ENCODE measurements at regions not wholly inside any gene's neighbourhood (a gene's known extent, or its start where the extent isn't known, plus 50 kb on each side); places are given as distances from the start of the nearest gene placed in this dataset.
"Not testable (repeated sequence)": the region's sequence is repeated elsewhere in the genome, so short reads cannot be mapped to it uniquely, and the experiment has no call there.

GRCh38 chr9:34907044-34907443, 51.0 kb upstream of the PHF24 start:
- no peak for DNase-seq

GRCh38 chr9:34899535-34900158, 58.4 kb upstream of the PHF24 start:
- DNase-seq: peak; percentile 75

DNA sequence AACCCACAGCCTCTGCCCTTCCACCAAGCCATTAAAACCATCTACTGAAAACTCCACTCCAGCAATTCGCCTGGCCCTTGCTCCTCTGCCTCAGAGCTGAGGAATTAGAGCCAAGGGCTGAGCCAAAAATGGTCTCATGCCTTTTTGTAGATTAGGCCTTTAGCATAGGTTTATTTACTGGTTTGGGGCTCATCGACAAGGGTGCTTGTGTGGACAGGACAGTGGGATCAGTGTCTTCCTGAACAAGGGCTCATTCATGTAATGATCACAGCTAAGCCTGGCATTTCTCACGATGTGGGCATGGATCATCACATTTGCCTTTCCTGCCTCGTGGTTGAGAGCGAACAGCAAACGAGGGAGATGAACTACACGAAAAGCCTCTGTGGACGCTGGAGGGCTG, 59.2 kb upstream of the PHF24 start:
- no peak for DNase-seq

GRCh38 chr9:34896112-34896511, 62.0 kb upstream of the PHF24 start:
- no peak for DNase-seq

GRCh38 chr9:34892886-34893285, 65.2 kb upstream of the PHF24 start:
- no peak for DNase-seq

DNA sequence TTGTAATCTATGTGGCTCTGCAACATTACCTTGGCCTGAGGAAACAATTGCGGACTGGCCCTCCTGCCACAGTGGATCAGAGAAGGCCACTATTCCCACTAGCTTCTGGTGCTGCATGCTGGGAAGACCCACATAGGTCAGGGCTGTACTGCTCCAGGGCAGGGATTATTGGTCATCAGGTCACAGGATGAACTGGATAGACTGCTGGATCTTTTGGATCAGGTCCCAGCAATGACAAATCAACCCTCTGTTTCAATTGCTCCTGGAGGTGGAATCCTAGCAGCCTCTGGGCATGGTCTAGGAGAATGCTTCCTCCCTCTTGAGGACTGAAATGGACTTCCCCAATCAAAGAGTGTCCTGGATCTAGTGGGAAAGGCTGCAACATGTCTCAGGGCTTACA, 66.7 kb upstream of the PHF24 start:
- DNase-seq: no peak

- DNase-seq: no peak
Observed at GRCh38 chr9:34887841-34888240, 70.2 kb upstream of the PHF24 start.

DNA sequence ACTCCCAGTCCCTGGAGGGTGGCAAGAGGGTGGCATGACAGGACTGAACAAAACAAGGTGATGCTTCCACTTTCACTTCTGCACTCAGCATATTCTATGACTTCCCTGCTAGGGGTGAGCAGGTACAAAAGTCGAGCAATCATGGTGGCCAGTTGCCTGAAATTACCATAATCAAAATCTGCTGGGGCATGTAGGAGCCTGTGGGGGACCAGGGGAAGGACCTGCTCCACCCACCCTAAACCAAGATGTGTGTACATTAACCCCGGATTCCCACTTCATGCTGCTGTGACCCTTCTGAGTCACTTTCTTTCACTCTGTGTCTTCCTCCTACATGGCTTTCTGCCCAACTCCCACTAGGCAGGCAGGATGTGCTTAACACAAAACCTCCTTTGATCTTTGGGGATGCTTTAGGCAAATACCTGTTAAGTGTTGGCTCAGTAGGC, 73.3 kb upstream of the PHF24 start:
- DNase-seq: no peak

DNA sequence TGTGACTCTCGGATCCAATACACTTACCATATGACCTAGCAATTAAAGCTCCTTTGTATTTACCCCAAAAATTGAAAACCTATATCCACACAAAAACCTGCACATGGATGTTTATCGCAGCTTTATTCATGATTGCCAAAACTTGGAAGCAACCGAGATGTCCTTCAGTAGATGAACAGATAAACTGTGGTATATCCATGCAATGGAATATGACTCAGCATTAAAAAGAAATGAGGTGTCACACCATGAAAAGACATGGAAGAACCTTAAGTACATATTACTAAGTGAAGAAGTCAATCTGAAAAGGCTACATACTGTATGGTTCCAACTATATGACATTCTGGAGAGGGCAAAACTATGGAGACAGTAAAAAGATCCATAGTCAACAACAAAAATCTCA, 82.0 kb upstream of the PHF24 start:
- DNase-seq: no peak

DNA sequence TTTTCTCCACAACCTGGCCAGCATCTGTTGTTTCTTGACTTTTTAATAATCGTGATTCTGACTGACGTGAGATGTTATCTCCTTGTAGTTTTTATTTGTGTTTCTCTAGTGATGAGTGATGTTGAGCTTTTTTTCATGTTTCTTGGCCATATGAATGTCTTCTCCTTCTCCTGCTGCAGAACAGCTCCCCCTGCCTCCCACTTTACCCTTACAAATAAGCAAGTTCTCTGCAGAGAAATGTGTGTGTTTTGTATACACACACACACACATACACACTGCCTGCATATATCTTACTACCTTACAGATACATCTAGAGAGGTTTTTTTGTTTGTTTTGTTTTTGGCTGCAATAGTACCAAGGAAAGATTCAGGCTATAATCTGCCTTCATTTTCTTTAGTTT, 88.7 kb upstream of the PHF24 start:
- DNase-seq: no peak

GRCh38 chr9:34866614-34867013, 91.5 kb upstream of the PHF24 start:
- no peak for DNase-seq

GRCh38 chr9:34863426-34863825, 94.7 kb upstream of the PHF24 start:
- no peak for DNase-seq

GRCh38 chr9:34862836-34863235, 95.2 kb upstream of the PHF24 start:
- DNase-seq: no peak

DNA sequence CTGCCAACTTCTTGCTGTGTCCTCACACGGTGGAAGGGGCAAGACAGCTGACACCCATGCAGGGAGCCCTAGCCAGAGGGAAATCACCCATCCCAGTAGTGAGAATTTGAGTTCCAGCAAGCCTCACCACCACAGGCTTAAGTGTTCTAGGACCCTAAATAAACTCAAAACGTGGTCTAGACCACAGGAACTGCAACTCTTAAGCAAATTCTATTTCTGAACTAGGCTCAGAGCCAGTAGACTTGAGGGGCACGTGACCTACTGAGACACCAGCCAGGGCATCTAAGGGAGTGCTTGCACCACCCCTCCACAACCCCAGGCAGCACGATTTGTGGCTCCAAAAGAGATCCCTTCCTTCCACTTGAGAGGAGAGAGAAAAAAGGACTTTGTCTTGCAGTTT, 96.0 kb upstream of the PHF24 start:
- DNase-seq: no peak

GRCh38 chr9:34855016-34855415, 103.1 kb upstream of the PHF24 start:
- not testable (repeated sequence) for DNase-seq

DNA sequence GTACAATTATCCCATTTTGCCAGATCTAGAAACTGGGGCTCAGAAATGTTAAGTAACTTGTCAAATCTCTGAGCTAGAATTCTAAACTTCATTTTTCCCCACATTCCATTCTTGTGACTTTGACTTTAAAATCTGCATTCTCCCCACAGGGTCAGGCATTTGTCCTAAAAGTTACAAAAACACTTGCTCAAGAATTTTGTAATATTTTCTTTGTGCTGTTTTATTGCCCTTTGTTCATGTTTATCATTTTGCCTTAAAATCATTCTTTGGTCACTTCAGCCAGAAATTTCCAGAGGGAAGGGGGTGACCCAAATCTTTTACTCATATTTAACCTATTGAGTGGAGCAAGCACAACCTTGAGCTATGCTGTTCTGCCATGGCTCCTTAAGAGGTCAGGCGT, 120.1 kb upstream of the CCL21 start:
- DNase-seq: no peak

DNA sequence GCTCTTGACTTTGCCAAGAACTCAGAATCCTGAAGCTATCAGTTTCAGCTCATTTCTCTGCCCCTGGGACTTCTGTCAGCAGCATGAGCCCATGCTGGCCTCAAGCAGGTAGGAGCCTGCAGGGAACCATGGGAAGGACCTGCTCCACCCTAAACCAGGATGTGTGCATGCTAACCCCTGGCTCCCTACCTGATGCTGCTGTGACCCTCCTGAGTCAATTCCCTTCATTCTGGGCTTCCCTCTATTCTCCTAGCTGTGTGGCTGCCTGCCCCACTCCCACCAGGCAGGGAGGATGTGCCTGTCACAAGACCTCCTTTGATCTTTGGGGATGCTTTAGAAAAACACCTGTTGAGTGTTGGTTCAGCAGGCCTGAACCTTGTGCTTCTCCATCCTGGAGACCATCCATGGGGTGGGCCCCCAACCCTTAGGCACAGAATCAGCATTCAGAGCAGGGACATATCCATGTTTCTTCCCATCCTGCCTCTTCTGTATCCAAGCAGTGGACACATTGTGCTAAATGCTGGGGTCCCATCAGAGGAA, 117.1 kb upstream of the CCL21 start:
- no peak for DNase-seq

DNA sequence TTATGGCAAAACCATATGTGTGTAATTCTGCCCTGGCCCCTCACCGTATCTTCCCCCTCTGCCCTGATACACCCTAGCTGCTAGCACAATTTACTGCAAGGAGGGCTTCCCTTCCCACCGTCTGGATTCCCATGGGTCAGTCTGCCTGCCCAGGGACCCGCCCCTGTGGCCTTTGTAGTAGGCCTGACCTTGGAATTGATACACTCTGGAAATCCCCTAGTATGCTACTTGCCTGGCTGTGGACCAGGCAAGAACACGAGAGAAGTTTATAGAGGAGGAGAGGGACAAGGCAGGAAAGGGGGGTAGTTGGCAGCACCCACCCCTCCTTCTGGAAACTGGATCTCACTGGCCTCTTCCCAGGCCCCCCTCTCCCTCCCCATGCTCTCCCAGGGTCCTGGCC, 115.8 kb upstream of the CCL21 start:
- DNase-seq: no peak

DNA sequence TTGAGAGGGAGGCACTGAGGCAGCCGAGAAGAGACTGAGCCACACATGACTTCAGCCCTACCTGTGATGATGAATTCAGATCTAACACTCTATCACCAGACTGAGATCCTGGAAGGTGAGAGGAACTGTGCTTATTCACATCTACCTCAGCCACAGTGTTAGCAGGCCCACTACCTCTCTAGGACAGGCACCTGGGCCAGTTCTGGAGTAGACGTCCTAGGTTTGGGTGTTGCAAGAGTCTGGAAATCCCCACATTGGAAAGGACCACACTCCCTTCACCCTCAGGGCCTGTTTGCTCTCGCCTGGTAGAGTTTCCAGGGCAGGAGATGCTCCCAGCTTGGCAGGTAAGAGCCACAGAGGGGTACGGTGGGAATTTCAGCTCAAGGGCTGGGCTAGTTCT, 113.8 kb upstream of the CCL21 start:
- DNase-seq: no peak

DNA sequence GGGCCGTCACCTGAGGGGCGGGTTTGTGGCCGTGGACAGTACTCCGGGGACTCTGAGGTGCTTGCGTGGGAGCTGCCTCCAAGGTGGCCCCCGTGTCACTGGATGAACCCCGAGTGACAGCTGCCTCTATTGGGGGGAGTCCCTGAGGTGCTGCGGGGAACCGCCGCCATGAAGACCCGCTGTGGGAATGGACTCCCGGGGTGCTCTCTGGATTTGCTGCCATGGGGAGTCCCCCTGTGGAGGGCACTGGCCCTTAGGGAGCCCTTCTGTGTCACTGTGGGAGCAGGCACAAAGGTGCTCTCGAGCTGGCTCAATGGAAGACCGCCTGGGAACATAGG, 100.2 kb upstream of the CCL21 start:
- no peak for DNase-seq

- no peak for DNase-seq
Observed at GRCh38 chr9:34809504-34810186, 99.7 kb upstream of the CCL21 start.

- no peak for DNase-seq
Observed at GRCh38 chr9:34802916-34803315, 93.0 kb upstream of the CCL21 start.

DNA sequence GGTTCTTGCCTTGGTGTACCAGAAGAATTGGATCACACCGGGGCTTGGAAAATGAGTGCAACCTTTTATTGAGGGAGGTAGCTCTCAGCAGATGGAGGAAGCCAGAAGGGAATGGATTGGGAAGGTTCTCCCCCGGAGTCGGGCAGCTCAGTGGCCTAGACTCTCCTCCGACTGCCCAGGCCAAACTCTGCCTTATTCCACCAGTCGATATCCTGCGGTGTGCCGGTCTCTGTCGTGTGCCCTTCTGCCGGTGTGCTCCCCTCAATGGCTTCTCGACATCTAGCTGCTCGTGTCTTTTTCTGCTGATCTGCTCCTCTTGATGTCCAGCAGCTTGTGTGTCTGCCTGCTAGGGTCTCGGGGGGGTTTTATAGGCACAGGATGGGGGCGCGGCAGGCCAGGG, 87.4 kb upstream of the CCL21 start:
- no peak for DNase-seq

- no peak for DNase-seq
Observed at GRCh38 chr9:34796924-34797323, 87.0 kb upstream of the CCL21 start.

DNA sequence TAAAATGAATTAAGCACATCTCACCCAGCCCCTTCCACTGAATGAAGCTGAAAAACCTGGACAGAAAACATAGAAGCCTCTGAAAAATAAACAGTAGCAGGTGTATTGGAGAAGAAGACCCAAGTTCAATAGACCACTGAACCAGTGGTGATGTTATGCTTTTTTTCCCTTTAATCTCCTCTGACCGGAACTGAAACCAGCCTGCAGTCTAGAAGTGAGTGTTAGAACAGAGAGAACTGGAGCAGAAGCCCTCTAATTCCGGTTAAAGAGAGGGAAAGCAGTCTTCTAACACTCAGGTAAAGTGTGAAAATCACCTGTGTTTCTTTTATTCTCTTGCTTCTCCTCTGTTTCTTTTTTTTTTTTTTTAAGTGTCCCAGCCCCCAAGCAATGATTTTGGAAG, 83.5 kb upstream of the CCL21 start:
- no peak for DNase-seq
